GDM1 (cell line): ENCODE measurements at regions not wholly inside any gene's neighbourhood (a gene's known extent, or its start where the extent isn't known, plus 50 kb on each side); places are given as distances from the start of the nearest gene placed in this dataset.

Experiments
- DNase-seq: peaks from one replicate; lab custom pipeline; 2025; lab: John Stamatoyannopoulos, UW

DNA sequence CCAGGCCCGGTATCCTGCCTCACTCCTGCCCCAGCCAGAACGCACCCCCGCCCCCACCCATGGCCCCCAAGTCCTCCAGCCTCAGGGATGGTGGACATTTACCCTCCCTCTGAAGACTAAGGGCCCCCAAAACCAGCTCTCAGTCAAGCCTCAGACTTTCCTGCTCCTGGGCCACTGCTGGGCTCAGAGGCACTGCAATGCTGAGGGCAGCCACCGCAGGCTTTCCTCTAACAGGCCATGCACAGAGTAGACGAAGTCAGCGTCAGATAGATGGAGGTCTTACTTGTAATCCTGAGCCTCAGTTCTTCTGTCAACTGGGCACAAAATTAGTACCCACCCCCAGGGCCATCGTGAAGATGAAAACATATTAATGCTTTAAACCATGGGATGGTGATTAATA, 92.6 kb downstream of the TTC32 start:
- DNase-seq: no peak

DNA sequence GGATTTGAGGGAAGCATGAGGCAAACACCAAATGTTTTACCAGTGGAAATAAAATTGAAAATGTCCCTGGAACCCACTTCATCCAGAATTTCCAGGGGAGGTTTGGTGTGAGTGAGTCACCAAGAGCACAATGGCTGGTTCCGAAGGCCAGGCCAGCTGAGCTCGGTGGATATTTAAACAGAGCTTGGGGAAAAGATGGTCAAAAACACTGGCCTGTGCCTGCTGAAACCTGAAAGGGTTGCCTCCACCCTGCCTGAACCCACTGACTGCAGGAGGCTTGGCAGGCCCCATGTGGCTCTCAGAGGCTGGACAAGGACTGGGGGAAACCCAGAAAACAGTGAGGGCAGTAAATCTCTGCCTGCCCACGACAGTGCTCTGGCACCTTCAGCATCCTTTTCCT, 93.9 kb downstream of the TTC32 start:
- DNase-seq: no peak

- no peak for DNase-seq
Observed at GRCh38 chr2:19807346-19807745, 94.4 kb downstream of the TTC32 start.

- no peak for DNase-seq
Observed at GRCh38 chr2:19806591-19806990, 95.2 kb downstream of the TTC32 start.

GRCh38 chr2:19806131-19806530, 95.7 kb downstream of the TTC32 start:
- DNase-seq: no peak

DNA sequence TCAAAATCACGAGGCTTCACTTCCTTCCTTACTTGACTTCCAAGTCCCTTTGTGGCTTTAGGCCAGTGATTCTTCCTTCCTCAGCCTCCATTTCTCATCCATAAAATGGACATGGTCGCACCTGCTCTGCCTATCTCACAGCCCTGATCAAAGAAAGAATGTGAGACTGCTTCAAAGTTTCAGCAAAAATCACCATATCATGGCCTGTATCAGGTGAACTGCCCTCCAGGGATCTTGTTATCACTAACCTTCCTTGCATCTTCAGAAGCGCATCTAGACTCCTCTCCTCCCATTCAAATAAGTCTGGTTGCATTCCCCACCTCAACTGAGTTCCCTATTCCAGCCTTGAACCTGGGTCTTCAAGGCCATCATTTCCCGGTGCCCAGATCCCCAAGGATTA, 96.5 kb downstream of the TTC32 start:
- no peak for DNase-seq

- DNase-seq: no peak
Observed at GRCh38 chr2:19804639-19805260, 97.0 kb downstream of the TTC32 start.

DNA sequence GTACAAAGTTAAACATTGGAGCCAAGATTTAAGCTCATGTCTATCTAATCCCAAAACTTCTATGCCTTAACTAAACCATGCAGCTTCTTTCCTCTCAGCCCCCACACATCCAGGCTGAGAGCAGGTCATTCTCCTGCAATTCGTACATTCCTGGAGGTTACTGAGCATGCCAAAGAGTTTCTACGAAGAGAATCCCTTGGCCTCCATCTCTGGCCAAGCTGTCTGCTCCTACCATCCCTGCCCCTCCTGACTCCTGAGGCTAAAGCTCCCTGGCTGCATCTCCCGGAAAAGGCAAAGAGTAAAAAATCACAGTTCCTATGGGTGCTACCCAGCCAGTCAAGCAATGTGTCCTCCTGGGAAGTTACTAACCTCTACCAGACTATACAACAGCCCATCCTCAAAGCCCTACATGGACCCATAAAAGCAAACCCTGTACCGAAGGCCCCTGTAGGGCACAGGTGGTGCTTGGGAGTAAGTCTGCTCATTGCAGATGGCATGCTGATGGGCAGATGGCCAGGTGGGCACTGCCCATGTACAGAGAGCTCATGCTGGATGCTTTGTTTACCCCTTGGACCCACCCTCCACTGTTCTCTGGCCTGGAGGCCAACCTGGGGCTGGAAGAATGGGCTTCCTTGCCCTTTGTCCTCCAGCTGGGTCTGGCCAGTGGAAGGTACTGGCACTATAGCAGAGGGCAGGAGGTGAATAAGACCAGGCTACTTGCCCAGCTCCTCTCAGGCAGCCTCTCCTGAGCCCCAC, 99.5 kb downstream of the TTC32 start:
- no peak for DNase-seq

- DNase-seq: no peak
Observed at GRCh38 chr2:19801367-19802080, 100.3 kb downstream of the TTC32 start.

GRCh38 chr2:19800796-19801195, 101.0 kb downstream of the TTC32 start:
- DNase-seq: no peak

GRCh38 chr2:19799881-19800780, 101.7 kb downstream of the TTC32 start:
- DNase-seq: no peak

GRCh38 chr2:19797871-19798270, 103.9 kb downstream of the TTC32 start:
- DNase-seq: no peak

DNA sequence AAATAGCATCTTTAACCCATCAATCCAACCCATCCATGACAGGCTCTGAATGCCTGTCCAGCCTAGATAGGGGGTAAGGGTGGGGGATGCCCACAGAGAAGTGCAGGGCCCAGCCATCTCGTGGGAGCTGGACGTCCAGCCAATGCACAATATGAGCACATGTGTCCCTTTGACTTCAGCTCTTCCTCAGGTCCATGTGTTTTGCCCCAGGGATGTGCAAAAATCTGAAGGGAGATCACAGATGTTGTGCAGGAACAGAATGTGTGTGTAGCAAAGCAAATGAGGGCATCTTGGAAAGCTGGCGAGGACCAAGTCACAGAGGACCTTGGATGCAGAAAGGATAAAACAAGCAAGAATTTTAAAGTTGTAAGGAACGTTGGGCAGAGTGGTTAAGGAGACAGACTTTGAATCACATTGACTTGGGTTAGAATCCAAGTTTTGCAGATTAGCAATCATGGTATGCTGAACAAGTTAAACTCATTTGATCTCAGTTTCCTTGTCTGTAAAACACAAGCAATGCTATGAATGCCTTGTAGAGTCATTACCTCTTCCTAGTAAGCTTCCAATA, 104.5 kb downstream of the TTC32 start:
- DNase-seq: no peak

- DNase-seq: no peak
Observed at GRCh38 chr2:19796035-19796695, 105.6 kb downstream of the TTC32 start.

GRCh38 chr2:19793132-19793750, 108.5 kb downstream of the TTC32 start:
- no peak for DNase-seq

DNA sequence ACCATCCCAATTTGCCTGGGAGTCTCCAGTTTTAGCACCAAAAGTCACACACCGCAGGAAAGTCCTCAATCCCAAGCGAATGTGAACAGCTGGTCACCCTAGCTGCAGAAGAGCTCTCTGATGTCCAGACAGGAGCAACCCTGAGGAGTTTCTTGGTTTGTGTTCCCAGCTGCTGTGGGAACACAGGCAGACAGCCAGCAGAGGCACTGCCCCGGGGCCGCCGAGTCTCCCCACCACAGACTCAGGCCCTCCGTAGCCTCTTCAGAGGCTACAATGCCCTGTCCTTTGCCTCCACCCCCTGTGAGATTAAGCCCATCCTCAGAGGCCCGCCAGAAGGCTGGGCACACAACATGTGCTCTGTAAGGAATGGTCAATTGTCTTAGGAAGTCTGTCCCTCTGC, 111.5 kb downstream of the TTC32 start:
- DNase-seq: no peak

GRCh38 chr2:19787134-19787533, 114.6 kb downstream of the TTC32 start:
- DNase-seq: no peak

DNA sequence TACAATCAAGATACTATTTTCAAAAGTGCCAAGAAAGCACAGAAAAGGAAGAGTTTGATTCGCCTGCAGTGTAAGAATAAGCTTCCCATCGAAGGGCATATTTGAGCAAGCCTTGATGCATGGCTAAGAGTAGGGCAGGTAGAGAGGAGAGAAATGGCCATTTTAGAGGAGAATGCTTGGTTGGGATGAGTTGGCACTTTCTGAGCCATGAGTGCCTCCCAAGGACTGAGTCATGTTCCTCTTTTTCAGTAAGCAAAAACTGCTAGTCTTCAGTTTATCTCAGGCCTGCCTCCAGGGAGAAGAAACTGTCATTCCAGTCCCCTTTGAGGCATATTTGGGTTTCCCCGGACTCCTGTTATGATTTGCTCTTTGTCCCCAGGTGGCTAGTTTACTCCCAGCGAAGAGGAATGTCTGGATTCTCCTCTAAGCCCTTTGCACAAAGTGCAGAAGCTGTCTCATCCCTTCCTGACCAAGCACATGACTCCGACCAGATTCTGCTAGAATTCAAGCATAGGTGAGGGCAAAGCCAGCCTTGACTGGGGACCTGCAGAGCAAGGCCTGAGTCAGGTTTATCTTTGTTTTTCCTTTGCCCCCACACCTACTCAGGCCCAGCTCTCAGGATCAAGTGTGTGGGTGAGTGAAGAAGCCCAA, 115.2 kb downstream of the TTC32 start:
- DNase-seq: peak; percentile 60

DNA sequence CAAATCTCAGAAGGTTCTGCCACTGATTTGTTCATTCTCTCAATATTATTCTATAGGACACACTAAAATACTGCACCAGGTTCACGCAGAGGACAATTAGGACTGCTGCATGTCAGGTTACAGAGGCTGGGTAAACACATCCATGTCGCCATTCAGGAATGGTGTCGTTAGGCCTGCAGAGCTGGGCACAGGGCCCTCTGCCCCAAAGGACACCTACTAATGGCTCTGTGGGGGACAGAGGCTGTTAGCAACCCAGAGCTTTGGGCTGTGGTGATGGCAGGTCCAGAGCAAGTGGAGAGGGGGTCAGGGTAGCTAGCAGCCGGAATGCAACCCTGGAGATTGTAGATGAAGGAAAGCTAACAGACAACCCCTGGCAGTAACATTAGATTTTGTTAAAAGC, 115.9 kb downstream of the TTC32 start:
- no peak for DNase-seq

DNA sequence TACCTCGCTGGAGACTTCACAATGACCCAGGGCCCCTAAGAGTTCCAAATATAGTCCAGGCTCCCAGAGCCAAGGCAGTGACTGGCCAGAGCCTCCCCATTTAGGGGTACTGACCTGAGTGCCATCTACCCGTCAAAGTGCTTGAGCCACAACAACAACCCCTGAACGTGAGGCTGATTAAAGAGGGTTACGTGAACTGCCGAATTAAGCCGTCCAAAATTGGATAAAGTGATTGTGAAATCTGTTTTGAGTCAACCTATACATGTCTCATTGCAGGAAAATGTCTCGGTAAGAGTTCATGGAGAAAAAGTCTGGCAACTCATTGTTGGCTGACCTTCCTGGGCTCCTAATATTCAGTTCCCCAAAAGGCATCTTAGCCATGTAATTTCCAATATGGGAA, 116.3 kb downstream of the TTC32 start:
- DNase-seq: no peak
